BE2C (cell line): ENCODE measurements at regions not wholly inside any gene's neighbourhood (a gene's known extent, or its start where the extent isn't known, plus 50 kb on each side); places are given as distances from the start of the nearest gene placed in this dataset.

Source experiments
- DNase-seq: peaks from one replicate; pipeline ENCODE4 v3.0.0-alpha.2; 2020
- H3K27me3 ChIP-seq: fragments of 250-450 bp; sonication (Bioruptor Pico); 2 replicates; pipeline ENCODE4 v1.5.1; 2020; ENCODE audit warnings: mild to moderate bottlenecking
- H3K36me3 ChIP-seq: fragments of 250-450 bp; sonication (Bioruptor Pico); 2 replicates; pipeline ENCODE4 v1.5.1; 2020; ENCODE audit warnings: mild to moderate bottlenecking
- H3K4me1 ChIP-seq: fragments of 250-450 bp; sonication (Bioruptor Pico); 2 replicates; pipeline ENCODE4 v1.5.1; 2020
- H3K4me3 ChIP-seq: 2 replicates; pipeline ENCODE4 v1.5.1; 2011; ENCODE audit warnings: low read depth, low read length
- H3K9me3 ChIP-seq: fragments of 250-450 bp; sonication (Bioruptor Pico); 2 replicates; pipeline ENCODE4 v1.5.1; 2020
- CTCF ChIP-seq: IDR thresholded peaks from 2 replicates; pipeline ENCODE4 v1.5.1; 2012; ENCODE audit warnings: mild to moderate bottlenecking, low read depth, low read length

GRCh38 chr16:66007717-66008116 is 358.8 kb upstream of the CDH5 start:
- Histone ChIP-seq H3K27me3 (no peaks in the 10 kb centered on the region), H3K9me3 (no peaks in the 10 kb centered on the region), H3K4me3 (no peak overlapping the region), H3K4me1 (no peaks in the 10 kb centered on the region), H3K36me3 (no peaks in the 10 kb centered on the region)
- TF ChIP-seq CTCF, result no peak
- DNase-seq, result no peak

- no peaks in the 10 kb centered on the region for H3K36me3 ChIP-seq
- no peaks in the 10 kb centered on the region for H3K9me3 ChIP-seq
- no peaks in the 10 kb centered on the region for H3K4me1 ChIP-seq
- DNase-seq, result no peak
- no peak overlapping the region for H3K4me3 ChIP-seq
- H3K27me3 ChIP-seq, result no peaks in the 10 kb centered on the region
- TF ChIP-seq CTCF, result no peak
Measured at GRCh38 chr16:66006485-66006884, 360.0 kb upstream of the CDH5 start.

GRCh38 chr16:66004699-66005098 is 361.8 kb upstream of the CDH5 start:
- no peaks in the 10 kb centered on the region for H3K27me3 ChIP-seq
- DNase-seq, result no peak
- H3K36me3 ChIP-seq, result no peaks in the 10 kb centered on the region
- TF ChIP-seq CTCF, result no peak
- no peaks in the 10 kb centered on the region for H3K9me3 ChIP-seq
- no peak overlapping the region for H3K4me3 ChIP-seq
- H3K4me1 ChIP-seq, result no peaks in the 10 kb centered on the region

- no peak for DNase-seq
- H3K36me3 ChIP-seq, result no peaks in the 10 kb centered on the region
- no peaks in the 10 kb centered on the region for H3K9me3 ChIP-seq
- no peaks in the 10 kb centered on the region for H3K27me3 ChIP-seq
- no peak overlapping the region for H3K4me3 ChIP-seq
- H3K4me1 ChIP-seq, result no peaks in the 10 kb centered on the region
- no peak for TF ChIP-seq CTCF
Measured at GRCh38 chr16:66003201-66003600, 363.3 kb upstream of the CDH5 start.

GRCh38 chr16:66002601-66003000 is 363.9 kb upstream of the CDH5 start:
- Histone ChIP-seq H3K36me3 (no peaks in the 10 kb centered on the region), H3K4me1 (no peaks in the 10 kb centered on the region), H3K9me3 (no peaks in the 10 kb centered on the region), H3K4me3 (no peak overlapping the region), H3K27me3 (no peaks in the 10 kb centered on the region)
- no peak for TF ChIP-seq CTCF
- no peak for DNase-seq

- no peak for TF ChIP-seq CTCF
- no peaks in the 10 kb centered on the region for H3K27me3 ChIP-seq
- DNase-seq, result no peak
- H3K4me3 ChIP-seq, result no peak overlapping the region
- H3K9me3 ChIP-seq, result no peaks in the 10 kb centered on the region
- H3K36me3 ChIP-seq, result no peaks in the 10 kb centered on the region
- H3K4me1 ChIP-seq, result no peaks in the 10 kb centered on the region
Measured at GRCh38 chr16:66001432-66001831, 365.1 kb upstream of the CDH5 start.
